MM.1S (cell line): ENCODE measurements at regions not wholly inside any gene's neighbourhood (a gene's known extent, or its start where the extent isn't known, plus 50 kb on each side); places are given as distances from the start of the nearest gene placed in this dataset.

Experiments
- DNase-seq: peaks from one replicate; pipeline ENCODE4 v3.0.0-alpha.2; 2015
- H2AFZ ChIP-seq: fragments of 300-600 bp; sonication (generic); 2 replicates; pipeline ENCODE4 v1.6.0; 2016; ENCODE audit warnings: antibody characterized with exemption, low read length
- H3F3A ChIP-seq: fragments of 300-600 bp; sonication (generic); 2 replicates; pipeline ENCODE4 v1.6.1; 2016; ENCODE audit warnings: mild to moderate bottlenecking, antibody characterized with exemption, low read length, moderate library complexity, mixed read lengths; ENCODE audit not compliant: insufficient read depth
- H3K27ac ChIP-seq: fragments of 300-600 bp; sonication (generic); 2 replicates; pipeline ENCODE4 v1.5.1; 2016; ENCODE audit warnings: mild to moderate bottlenecking, low read length
- H3K27me3 ChIP-seq: fragments of 300-600 bp; sonication (generic); replicated peaks from 2 replicates; pipeline ENCODE4 v1.6.0; 2016; ENCODE audit warnings: low read length; ENCODE audit not compliant: insufficient read depth
- H3K36me3 ChIP-seq: fragments of 300-600 bp; sonication (generic); replicated peaks from 2 replicates; pipeline ENCODE4 v1.6.1; 2016; ENCODE audit warnings: mild to moderate bottlenecking, low read length, mixed read lengths; ENCODE audit not compliant: insufficient read depth
- H3K4me1 ChIP-seq: fragments of 300-600 bp; sonication (generic); 2 replicates; pipeline ENCODE4 v1.6.1; 2016; ENCODE audit warnings: low read length, mixed read lengths
- H3K4me2 ChIP-seq: fragments of 300-600 bp; sonication (generic); 2 replicates; pipeline ENCODE4 v1.6.0; 2016; ENCODE audit warnings: low read depth, low read length
- H3K4me3 ChIP-seq: fragments of 300-600 bp; sonication (generic); 2 replicates; pipeline ENCODE4 v1.5.1; 2016; ENCODE audit warnings: low read length, mixed read lengths
- H3K79me2 ChIP-seq: fragments of 300-600 bp; sonication (generic); 2 replicates; pipeline ENCODE4 v1.6.1; 2016; ENCODE audit warnings: mixed run types, low read length, mixed read lengths
- H3K9ac ChIP-seq: fragments of 300-600 bp; sonication (generic); 2 replicates; pipeline ENCODE4 v1.6.1; 2016; ENCODE audit warnings: low read length, mixed read lengths
- H3K9me2 ChIP-seq: fragments of 300-600 bp; sonication (generic); replicated peaks from 2 replicates; pipeline ENCODE4 v1.6.1; 2016; ENCODE audit warnings: mild to moderate bottlenecking, low read length, mixed read lengths; ENCODE audit not compliant: insufficient read depth
- H3K9me3 ChIP-seq: fragments of 300-600 bp; sonication (generic); replicated peaks from 2 replicates; pipeline ENCODE4 v1.6.1; 2016; ENCODE audit warnings: mild to moderate bottlenecking, low read length, mixed read lengths; ENCODE audit not compliant: insufficient read depth
- H4K20me1 ChIP-seq: fragments of 300-600 bp; sonication (generic); 2 replicates; pipeline ENCODE4 v1.6.1; 2016; ENCODE audit warnings: mild to moderate bottlenecking, low read length, moderate library complexity, mixed read lengths; ENCODE audit not compliant: insufficient read depth
- EZH2 ChIP-seq: fragments of 300-600 bp; sonication (generic); optimal IDR thresholded peaks from 2 replicates; pipeline ENCODE3; 2017; ENCODE audit warnings: low read depth, mild to moderate bottlenecking, antibody characterized with exemption, low read length, mixed read lengths
- EZH2phosphoT487 ChIP-seq: fragments of 300-600 bp; sonication (generic); IDR thresholded peaks from 2 replicates; pipeline ENCODE4 v1.6.1; 2018; ENCODE audit warnings: antibody characterized with exemption, low read length
- TF ChIP-seq, protein P1 (sequence below): fragments of 300-600 bp; sonication (generic); IDR thresholded peaks from 2 replicates; pipeline ENCODE4 v1.5.1; 2016; ENCODE audit warnings: antibody characterized with exemption, low read length, mixed read lengths

DNA sequence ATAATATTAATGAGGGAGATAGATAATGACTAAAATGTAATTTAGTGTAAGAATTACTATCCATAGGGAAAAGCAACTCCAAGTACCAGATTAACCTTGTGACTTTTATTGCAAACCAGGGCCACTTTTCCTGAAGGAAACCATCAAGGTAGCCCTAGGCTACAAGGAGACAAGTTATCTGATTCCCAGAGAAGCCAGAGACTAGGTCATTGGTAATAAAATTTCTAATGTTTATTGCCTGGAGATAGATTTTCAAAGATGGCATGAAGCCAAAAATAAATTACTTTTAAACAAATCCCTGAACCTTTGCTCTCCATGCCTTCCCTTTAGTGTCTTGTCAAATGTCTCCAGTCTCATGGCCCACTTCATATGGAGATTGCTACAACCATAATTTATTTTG, 610.1 kb upstream of the SLC10A2 start:
- H3K9me2 ChIP-seq, result no peaks in the 10 kb centered on the region
- no peak overlapping the region for H2AFZ ChIP-seq
- H3K4me2 ChIP-seq, result no peak overlapping the region
- no peaks in the 10 kb centered on the region for H4K20me1 ChIP-seq
- TF ChIP-seq, protein P1, sequence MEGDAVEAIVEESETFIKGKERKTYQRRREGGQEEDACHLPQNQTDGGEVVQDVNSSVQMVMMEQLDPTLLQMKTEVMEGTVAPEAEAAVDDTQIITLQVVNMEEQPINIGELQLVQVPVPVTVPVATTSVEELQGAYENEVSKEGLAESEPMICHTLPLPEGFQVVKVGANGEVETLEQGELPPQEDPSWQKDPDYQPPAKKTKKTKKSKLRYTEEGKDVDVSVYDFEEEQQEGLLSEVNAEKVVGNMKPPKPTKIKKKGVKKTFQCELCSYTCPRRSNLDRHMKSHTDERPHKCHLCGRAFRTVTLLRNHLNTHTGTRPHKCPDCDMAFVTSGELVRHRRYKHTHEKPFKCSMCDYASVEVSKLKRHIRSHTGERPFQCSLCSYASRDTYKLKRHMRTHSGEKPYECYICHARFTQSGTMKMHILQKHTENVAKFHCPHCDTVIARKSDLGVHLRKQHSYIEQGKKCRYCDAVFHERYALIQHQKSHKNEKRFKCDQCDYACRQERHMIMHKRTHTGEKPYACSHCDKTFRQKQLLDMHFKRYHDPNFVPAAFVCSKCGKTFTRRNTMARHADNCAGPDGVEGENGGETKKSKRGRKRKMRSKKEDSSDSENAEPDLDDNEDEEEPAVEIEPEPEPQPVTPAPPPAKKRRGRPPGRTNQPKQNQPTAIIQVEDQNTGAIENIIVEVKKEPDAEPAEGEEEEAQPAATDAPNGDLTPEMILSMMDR, result no peak
- no peak for TF ChIP-seq EZH2phosphoT487
- TF ChIP-seq EZH2, result no peak
- no peak for DNase-seq
- no peaks in the 10 kb centered on the region for H3F3A ChIP-seq
- no peaks in the 10 kb centered on the region for H3K79me2 ChIP-seq
- no peaks in the 10 kb centered on the region for H3K4me1 ChIP-seq
- no peaks in the 10 kb centered on the region for H3K9me3 ChIP-seq
- no peak overlapping the region for H3K27ac ChIP-seq
- H3K4me3 ChIP-seq, result no peak overlapping the region
- no peaks in the 10 kb centered on the region for H3K27me3 ChIP-seq
- no peak overlapping the region for H3K9ac ChIP-seq
- no peaks in the 10 kb centered on the region for H3K36me3 ChIP-seq

DNA sequence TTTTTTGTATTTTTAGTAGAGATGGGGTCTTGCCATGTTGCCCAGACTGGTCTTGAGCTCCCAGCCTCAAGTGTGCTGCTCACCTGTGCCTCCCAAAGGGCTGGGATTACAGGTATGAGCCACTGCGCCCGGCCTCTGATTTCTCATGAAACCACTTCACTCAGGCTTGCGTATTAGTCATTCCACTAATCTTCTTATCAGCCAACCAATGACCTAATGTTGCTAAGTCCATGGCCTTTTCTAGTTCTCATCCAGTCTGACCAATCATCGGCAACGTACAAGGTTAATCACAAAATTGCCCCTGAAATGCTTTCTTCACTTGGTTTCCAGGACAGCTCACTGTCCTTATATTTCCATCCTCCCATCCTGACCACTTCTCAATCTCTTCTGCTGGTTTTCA, 605.3 kb upstream of the SLC10A2 start:
- Histone ChIP-seq H3K4me3 (no peak overlapping the region), H3K9ac (no peak overlapping the region), H3F3A (no peaks in the 10 kb centered on the region), H2AFZ (no peak overlapping the region), H4K20me1 (no peaks in the 10 kb centered on the region; the same call in 1 of the 2 replicates), H3K4me2 (no peak overlapping the region), H3K36me3 (no peaks in the 10 kb centered on the region), H3K27ac (no peak overlapping the region), H3K4me1 (no peaks in the 10 kb centered on the region), H3K9me3 (no peaks in the 10 kb centered on the region), H3K79me2 (no peaks in the 10 kb centered on the region), H3K27me3 (no peaks in the 10 kb centered on the region), H3K9me2 (no peaks in the 10 kb centered on the region)
- DNase-seq, result no peak
- TF ChIP-seq, protein P1, result no peak
- TF ChIP-seq EZH2phosphoT487 (no peak), EZH2 (no peak)

DNA sequence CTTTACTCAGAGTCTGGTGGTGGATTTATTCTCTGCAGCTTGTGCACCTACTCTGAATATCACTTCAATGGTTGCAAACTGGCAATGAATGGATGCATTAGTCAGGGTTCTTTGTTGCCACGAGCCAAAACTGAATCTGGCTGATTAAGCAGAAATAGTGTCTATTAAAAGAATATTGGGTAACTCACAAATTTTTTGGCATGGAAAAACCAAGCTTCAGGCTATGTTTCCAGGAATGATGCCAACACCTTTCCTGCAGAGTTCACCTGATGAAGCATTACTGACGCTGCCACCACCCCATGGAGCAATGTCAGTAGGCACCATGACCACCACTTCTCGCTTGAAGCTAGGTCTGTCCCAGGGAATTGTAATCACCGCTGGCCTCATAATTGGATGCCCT, 597.8 kb upstream of the SLC10A2 start:
- no peak overlapping the region for H3K4me2 ChIP-seq
- H3K27ac ChIP-seq, result no peak overlapping the region
- H4K20me1 ChIP-seq, result no peaks in the 10 kb centered on the region
- no peak overlapping the region for H3K9ac ChIP-seq
- H3K9me2 ChIP-seq, result no peaks in the 10 kb centered on the region
- no peaks in the 10 kb centered on the region for H3F3A ChIP-seq
- H3K9me3 ChIP-seq, result no peaks in the 10 kb centered on the region
- H3K36me3 ChIP-seq, result no peaks in the 10 kb centered on the region
- no peaks in the 10 kb centered on the region for H3K79me2 ChIP-seq
- no peaks in the 10 kb centered on the region for H3K4me1 ChIP-seq
- H3K27me3 ChIP-seq, result no peaks in the 10 kb centered on the region
- TF ChIP-seq EZH2phosphoT487 (no peak), EZH2 (no peak)
- TF ChIP-seq, protein P1, result no peak
- H2AFZ ChIP-seq, result no peak overlapping the region
- H3K4me3 ChIP-seq, result no peak overlapping the region
- no peak for DNase-seq
